ENCODE measurements at regions not wholly inside any gene's neighbourhood (a gene's known extent, or its start where the extent isn't known, plus 50 kb on each side); places are given as distances from the start of the nearest gene placed in this dataset.
A peak's percentile ranks its signal among the peaks of the same experiment; 100 is the strongest.

DNA sequence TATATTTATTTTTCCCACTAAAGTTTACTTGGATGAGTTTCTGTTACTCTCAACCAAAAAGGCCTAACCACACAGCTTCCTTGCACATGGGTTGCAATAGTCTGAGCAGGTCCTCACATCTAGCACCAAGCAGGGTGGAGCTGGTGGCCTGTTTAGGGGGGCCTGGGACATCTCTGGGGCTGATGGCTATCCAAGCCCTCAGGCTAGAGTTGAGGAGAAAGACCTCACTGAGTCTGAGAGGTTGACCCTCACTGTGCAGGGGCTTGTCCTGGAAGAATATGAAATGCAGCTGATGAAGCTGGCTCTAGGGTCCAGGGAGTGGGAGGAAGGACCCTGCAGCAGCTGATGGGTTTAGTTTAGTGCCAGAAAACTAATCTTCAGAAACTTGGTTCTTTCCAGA lies 217.1 kb upstream of the MVB12B start:
- no peaks in the 10 kb centered on the region for H3K4me1 ChIP-seq
- no peak for TF ChIP-seq POLR2A (IDR thresholded peaks at IDR 0.05)
- TF ChIP-seq, protein P1, sequence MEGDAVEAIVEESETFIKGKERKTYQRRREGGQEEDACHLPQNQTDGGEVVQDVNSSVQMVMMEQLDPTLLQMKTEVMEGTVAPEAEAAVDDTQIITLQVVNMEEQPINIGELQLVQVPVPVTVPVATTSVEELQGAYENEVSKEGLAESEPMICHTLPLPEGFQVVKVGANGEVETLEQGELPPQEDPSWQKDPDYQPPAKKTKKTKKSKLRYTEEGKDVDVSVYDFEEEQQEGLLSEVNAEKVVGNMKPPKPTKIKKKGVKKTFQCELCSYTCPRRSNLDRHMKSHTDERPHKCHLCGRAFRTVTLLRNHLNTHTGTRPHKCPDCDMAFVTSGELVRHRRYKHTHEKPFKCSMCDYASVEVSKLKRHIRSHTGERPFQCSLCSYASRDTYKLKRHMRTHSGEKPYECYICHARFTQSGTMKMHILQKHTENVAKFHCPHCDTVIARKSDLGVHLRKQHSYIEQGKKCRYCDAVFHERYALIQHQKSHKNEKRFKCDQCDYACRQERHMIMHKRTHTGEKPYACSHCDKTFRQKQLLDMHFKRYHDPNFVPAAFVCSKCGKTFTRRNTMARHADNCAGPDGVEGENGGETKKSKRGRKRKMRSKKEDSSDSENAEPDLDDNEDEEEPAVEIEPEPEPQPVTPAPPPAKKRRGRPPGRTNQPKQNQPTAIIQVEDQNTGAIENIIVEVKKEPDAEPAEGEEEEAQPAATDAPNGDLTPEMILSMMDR (IDR thresholded peaks at IDR 0.05): no peak
- H3K27me3 ChIP-seq: no peaks in the 10 kb centered on the region
- no peak for DNase-seq
- no peaks in the 10 kb centered on the region for H3K36me3 ChIP-seq
- no peaks in the 10 kb centered on the region for H3K9me3 ChIP-seq
- H3K27ac ChIP-seq: no peak overlapping the region
- no peak overlapping the region for H3K4me3 ChIP-seq

DNA sequence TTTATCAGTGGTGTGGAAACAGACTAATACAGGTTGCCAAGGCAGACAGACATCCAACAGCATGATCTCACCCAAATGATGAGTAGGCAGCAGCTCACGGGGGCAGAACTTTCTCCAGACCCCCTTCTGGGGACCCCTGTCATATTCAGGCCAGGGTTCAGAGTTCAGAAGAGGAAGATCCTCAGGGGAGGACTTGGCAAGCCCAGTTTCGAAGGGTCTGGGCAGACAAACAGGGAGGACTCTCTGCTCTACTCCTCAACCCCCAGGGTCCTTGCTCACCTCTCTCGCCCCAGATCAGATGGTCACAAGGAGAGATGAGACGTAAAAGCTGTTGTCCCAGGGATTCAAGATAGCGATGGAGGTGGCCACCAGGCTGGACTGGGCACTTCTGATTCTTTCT lies 215.1 kb upstream of the MVB12B start:
- H3K4me3 ChIP-seq: no peak overlapping the region
- DNase-seq: peak in 1 of 3 donors; percentile 6
- no peaks in the 10 kb centered on the region for H3K4me1 ChIP-seq
- no peaks in the 10 kb centered on the region for H3K9me3 ChIP-seq
- no peak overlapping the region for H3K27ac ChIP-seq
- H3K27me3 ChIP-seq: no peaks in the 10 kb centered on the region
- H3K36me3 ChIP-seq: no peaks in the 10 kb centered on the region
- no peak for TF ChIP-seq POLR2A (IDR thresholded peaks at IDR 0.05)
- TF ChIP-seq, protein P1 (IDR thresholded peaks at IDR 0.05): no peak

DNA sequence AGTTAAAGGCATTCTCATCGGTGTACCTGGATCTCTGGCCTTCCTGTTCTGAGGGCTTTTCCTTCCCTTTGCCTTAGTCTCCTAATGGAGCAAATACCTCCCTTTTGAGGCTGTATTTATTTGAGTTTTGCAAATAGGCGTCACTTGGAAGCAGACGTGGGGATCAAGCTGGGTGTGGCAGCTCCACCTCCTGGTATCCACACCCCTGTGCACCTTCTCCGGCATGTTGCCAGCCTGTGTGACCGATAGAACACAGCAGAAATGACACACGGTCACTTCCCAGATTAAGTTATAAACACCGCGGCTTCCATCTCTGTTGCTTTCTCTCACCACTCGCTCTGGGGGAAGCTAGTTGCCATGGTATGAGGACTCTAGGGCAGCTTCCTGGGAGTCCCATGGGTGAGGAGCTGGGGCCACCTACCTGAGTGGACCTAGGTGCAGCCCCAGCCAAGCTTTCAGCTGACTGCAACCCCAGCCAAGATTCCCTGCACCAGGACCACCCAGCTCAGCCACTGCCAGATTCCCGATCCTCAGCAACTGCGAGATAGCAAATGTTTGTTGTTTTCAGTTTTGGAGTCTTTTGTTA lies 214.4 kb upstream of the MVB12B start:
- DNase-seq: peak in 1 of 3 donors; percentile 34
- Histone ChIP-seq H3K4me3 (no peak overlapping the region), H3K4me1 (no peaks in the 10 kb centered on the region), H3K27ac (no peak overlapping the region), H3K9me3 (no peaks in the 10 kb centered on the region), H3K27me3 (no peaks in the 10 kb centered on the region), H3K36me3 (no peaks in the 10 kb centered on the region)
- TF ChIP-seq POLR2A (IDR thresholded peaks at IDR 0.05): no peak
- TF ChIP-seq, protein P1 (IDR thresholded peaks at IDR 0.05): no peak

DNA sequence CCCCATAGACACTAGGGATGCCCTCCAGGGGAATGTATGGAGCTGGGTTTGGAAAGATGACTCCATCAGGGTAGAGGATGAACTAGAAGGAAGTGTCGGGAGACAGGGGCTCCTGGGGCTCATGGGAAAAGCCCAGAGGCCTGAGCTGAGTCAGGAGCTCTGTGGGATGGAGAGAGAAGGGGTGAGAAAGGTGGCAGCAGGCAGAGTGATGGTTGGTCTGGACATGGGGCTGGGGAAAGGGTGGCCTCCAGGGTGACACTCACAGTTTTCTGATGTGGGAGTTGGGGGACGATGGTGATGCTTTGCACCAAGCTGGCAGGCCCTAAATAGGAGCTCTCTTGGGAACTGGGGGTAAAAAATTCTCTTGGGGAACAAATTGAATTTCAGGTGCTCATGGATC lies 213.5 kb upstream of the MVB12B start:
- TF ChIP-seq, protein P1 (IDR thresholded peaks at IDR 0.05): no peak
- no peak for TF ChIP-seq POLR2A (IDR thresholded peaks at IDR 0.05)
- Histone ChIP-seq H3K4me1 (no peaks in the 10 kb centered on the region), H3K27ac (no peak overlapping the region), H3K27me3 (no peaks in the 10 kb centered on the region), H3K4me3 (no peak overlapping the region), H3K9me3 (no peaks in the 10 kb centered on the region), H3K36me3 (no peaks in the 10 kb centered on the region)
- peak in 1 of 3 donors; percentile 30 for DNase-seq

DNA sequence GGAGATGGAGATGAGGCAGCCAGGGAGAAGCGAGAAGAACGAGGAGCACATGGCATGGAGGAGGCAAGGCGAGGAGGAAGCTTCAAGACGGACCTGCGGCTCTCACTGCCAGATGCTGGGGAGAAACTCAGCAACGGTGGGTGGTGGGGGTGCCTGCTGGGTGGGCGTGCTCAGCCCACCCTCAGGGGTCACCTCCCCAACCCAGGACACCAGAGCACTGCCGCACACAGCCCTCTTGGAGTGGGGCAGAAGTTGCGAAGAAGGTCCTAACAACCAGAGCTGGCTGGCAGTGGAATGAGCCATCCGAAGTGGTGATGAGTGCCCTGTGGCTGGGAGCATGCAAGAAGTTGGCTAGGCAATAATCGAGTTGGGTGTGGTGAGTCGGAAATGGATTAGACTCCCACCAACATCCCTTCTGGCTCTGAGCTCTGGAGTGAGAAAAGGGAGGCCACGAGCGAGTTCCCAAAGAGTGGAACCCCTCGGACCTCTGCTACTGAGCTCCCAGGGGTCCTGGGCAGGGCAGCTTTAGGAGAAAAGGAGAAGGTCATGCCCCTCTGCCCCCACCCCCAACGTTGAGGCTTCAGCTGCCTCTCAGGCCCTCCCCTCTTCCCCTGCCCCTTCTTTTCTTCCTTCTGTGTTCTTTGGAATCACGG lies 212.7 kb upstream of the MVB12B start:
- Histone ChIP-seq H3K9me3 (no peaks in the 10 kb centered on the region), H3K27me3 (no peaks in the 10 kb centered on the region), H3K36me3 (no peaks in the 10 kb centered on the region), H3K4me1 (no peaks in the 10 kb centered on the region), H3K4me3 (no peak overlapping the region), H3K27ac (no peak overlapping the region)
- TF ChIP-seq POLR2A (IDR thresholded peaks at IDR 0.05): no peak
- TF ChIP-seq, protein P1 (IDR thresholded peaks at IDR 0.05): no peak
- peak in 1 of 3 donors; percentile 27 for DNase-seq

Measured in Peyer's patch (tissue), 4 donors.